ENCODE measurements at regions not wholly inside any gene's neighbourhood (a gene's known extent, or its start where the extent isn't known, plus 50 kb on each side); places are given as distances from the start of the nearest gene placed in this dataset.
A peak's percentile ranks its signal among the peaks of the same experiment; 100 is the strongest.

- in situ Hi-C loops (cut with HindIII; ENCODE audit: extremely low pct_ligation_motif_present, low pct_unique_long_range_greater_than_20kb) = no loop called here
- peak overlapping the region; percentile 25 for H3K27ac ChIP-seq (ENCODE audit: extremely low read length, insufficient read depth, low read length)
- no TSS peak for BruUV-seq (replicated peaks)
- DNase-seq (ENCODE audit: low spot score) (peak; percentile 15), ATAC-seq (peak; percentile 91), FAIRE-seq (no peak)
- no peaks in the 10 kb centered on the region; a peak in 1 of 5 replicates for H3K27me3 ChIP-seq (ENCODE audit: control insufficient read depth in 1 of 2, insufficient read depth in 2 of 2, low read length in 2 of 2)
- H3K9ac ChIP-seq (ENCODE audit: insufficient read depth, low read depth, low read length) = no peak overlapping the region
- H2AFZ ChIP-seq (ENCODE audit: low read length) = no peak overlapping the region
- ChIA-PET POLR2A (no interaction called here), CTCF (ENCODE audit: low intra/inter-chr PET ratio, low total read pairs) (no interaction called here)
- H3K79me2 ChIP-seq (ENCODE audit: insufficient read depth, low read length) = no peaks in the 10 kb centered on the region
- peaks cover 24% of the 10 kb centered on the region for H3K4me1 ChIP-seq (ENCODE audit: insufficient read depth, low read length)
- no peak overlapping the region for H3K4me3 ChIP-seq (replicated peaks in 1 of 3; ENCODE audit: insufficient read depth in 1 of 3, low read depth in 2 of 3, low read length in 3 of 3)
- no peaks in the 10 kb centered on the region for H3K9me3 ChIP-seq (ENCODE audit: low read length)
- peak overlapping the region; percentile 14; the same call in 1 of the 2 replicates for H3K4me2 ChIP-seq (ENCODE audit: low read depth, low read length)
- no peaks in the 10 kb centered on the region for H3K36me3 ChIP-seq (replicated peaks in 1 of 2; ENCODE audit: control insufficient read depth in 1 of 2, insufficient read depth in 2 of 2, low read length in 2 of 2)
- H4K20me1 ChIP-seq (ENCODE audit: insufficient read depth, low read length) = no peaks in the 10 kb centered on the region
- intact Hi-C loops (cut with micrococcal nuclease; ENCODE audit: unreplicated experiment) = no loop called here
- 44% methylated on average over 11 of the region's 14 CpGs for WGBS (ENCODE audit: low lambda C conversion rate)
- TF ChIP-seq TEAD3 (CRISPR knock-in tag; optimal IDR thresholded peaks at IDR 0.05; ENCODE audit: borderline replicate concordance) (peak; percentile 84), TEAD2 (CRISPR knock-in tag; IDR thresholded peaks at IDR 0.05) (no peak), CENPT (CRISPR knock-in tag; IDR thresholded peaks at IDR 0.05; ENCODE audit: low read depth) (no peak), ZNF281 (CRISPR knock-in tag; IDR thresholded peaks at IDR 0.05; ENCODE audit: borderline replicate concordance) (no peak), NFKB2 (CRISPR knock-in tag; IDR thresholded peaks at IDR 0.05; ENCODE audit: borderline replicate concordance) (no peak), NFKBIZ (CRISPR knock-in tag; IDR thresholded peaks at IDR 0.05) (no peak), ARID5B (CRISPR knock-in tag; IDR thresholded peaks at IDR 0.05) (peak; percentile 51; the same call in 1 of the 2 replicates), RCOR2 (CRISPR knock-in tag; IDR thresholded peaks at IDR 0.05) (0 out of 2 replicates have a peak, but pooled peaks have one; percentile 21), EP300 (IDR thresholded peaks at IDR 0.05; ENCODE audit: low read depth in 2 of 2, low read length in 2 of 2) (0 out of 4 replicates have a peak, but pooled peaks of 1 of the 2 experiments have one; percentile 21), EP300 (CRISPR knock-in tag; IDR thresholded peaks at IDR 0.05; ENCODE audit: borderline replicate concordance) (no peak), AHDC1 (CRISPR knock-in tag; IDR thresholded peaks at IDR 0.05; ENCODE audit: borderline replicate concordance) (peak; percentile 78)
These were observed 67.1 kb upstream of the CLINT1 start for GRCh38 chr5:157925786-157926671.
